Trophoblast cell (in vitro differentiated cells and primary cell): ENCODE measurements at regions not wholly inside any gene's neighbourhood (a gene's known extent, or its start where the extent isn't known, plus 50 kb on each side); places are given as distances from the start of the nearest gene placed in this dataset.

Source experiments
- DNase-seq, 2 donors: peaks; one replicate each; pipeline ENCODE4 v3.0.0-alpha.2; 2016
- H2AFZ ChIP-seq: 2 replicates; pipeline ENCODE4 v1.6.1; 2013; ENCODE audit warnings: low read length, moderate library complexity, mild to moderate bottlenecking; ENCODE audit not compliant: insufficient read depth, poor library complexity
- H2AK5ac ChIP-seq: 2 replicates; pipeline ENCODE4 v1.6.1; 2013; ENCODE audit warnings: mild to moderate bottlenecking, low read length
- H2BK120ac ChIP-seq: 2 replicates; pipeline ENCODE4 v1.6.1; 2013; ENCODE audit warnings: low read length, mild to moderate bottlenecking, moderate library complexity; ENCODE audit not compliant: insufficient read depth, poor library complexity
- H2BK12ac ChIP-seq: 2 replicates; pipeline ENCODE4 v1.6.1; 2013; ENCODE audit warnings: mild to moderate bottlenecking, low read length, moderate library complexity
- H2BK5ac ChIP-seq: 2 replicates; pipeline ENCODE4 v1.6.1; 2013; ENCODE audit warnings: low read length, low read depth, moderate library complexity, mild to moderate bottlenecking; ENCODE audit not compliant: poor library complexity
- H3K14ac ChIP-seq: 2 replicates; pipeline ENCODE4 v1.6.1; 2013; ENCODE audit warnings: mild to moderate bottlenecking, low read length
- H3K18ac ChIP-seq: 2 replicates; pipeline ENCODE4 v1.6.1; 2013; ENCODE audit warnings: mild to moderate bottlenecking, low read length
- H3K23ac ChIP-seq: 2 replicates; pipeline ENCODE4 v1.6.1; 2013; ENCODE audit warnings: low read length
- H3K27ac ChIP-seq: 2 replicates; pipeline ENCODE4 v1.5.1; 2013; ENCODE audit warnings: low read depth, mild to moderate bottlenecking, inconsistent platforms, low read length, moderate library complexity
- H3K27me3 ChIP-seq: 2 replicates; pipeline ENCODE4 v1.6.1; 2013; ENCODE audit warnings: inconsistent platforms, mild to moderate bottlenecking, low read length, moderate library complexity; ENCODE audit not compliant: insufficient read depth
- H3K36me3 ChIP-seq, 2 experiments: 1 replicate in 1 of 2; 2 replicates in 1 of 2; pipeline ENCODE4 v1.6.1; 2013; ENCODE audit warnings: low read length in 2 of 2, mild to moderate bottlenecking in 2 of 2, moderate library complexity in 1 of 2; ENCODE audit not compliant: insufficient read depth in 2 of 2, control insufficient read depth in 1 of 2
- H3K4ac ChIP-seq: 2 replicates; pipeline ENCODE4 v1.6.1; 2013; ENCODE audit warnings: low read depth, mild to moderate bottlenecking, low read length, moderate library complexity
- H3K4me1 ChIP-seq, 2 experiments: 1 replicate in 1 of 2; 2 replicates in 1 of 2; pipeline ENCODE4 v1.6.1; 2013; ENCODE audit warnings: low read length in 2 of 2, mild to moderate bottlenecking in 2 of 2, moderate library complexity in 1 of 2; ENCODE audit not compliant: insufficient read depth in 2 of 2, control insufficient read depth in 1 of 2
- H3K4me2 ChIP-seq: 2 replicates; pipeline ENCODE4 v1.6.1; 2013; ENCODE audit warnings: inconsistent platforms, mild to moderate bottlenecking, low read length, moderate library complexity
- H3K4me3 ChIP-seq: 2 replicates; pipeline ENCODE4 v1.5.1; 2013; ENCODE audit warnings: mild to moderate bottlenecking, low read depth, low read length, inconsistent platforms
- H3K79me1 ChIP-seq: one replicate; pipeline ENCODE4 v1.6.1; 2013; ENCODE audit warnings: low read length
- H3K79me2 ChIP-seq: 2 replicates; pipeline ENCODE4 v1.6.1; 2013; ENCODE audit warnings: low read length, mild to moderate bottlenecking; ENCODE audit not compliant: control insufficient read depth, insufficient read depth, poor library complexity
- H3K9ac ChIP-seq: 2 replicates; pipeline ENCODE4 v1.6.1; 2013; ENCODE audit warnings: mild to moderate bottlenecking, low read length
- H3K9me3 ChIP-seq: 2 replicates; pipeline ENCODE4 v1.6.1; 2013; ENCODE audit warnings: low read depth, mild to moderate bottlenecking, control low read depth, inconsistent platforms, low read length; ENCODE audit not compliant: insufficient read depth
- H4K12ac ChIP-seq: 2 replicates; pipeline ENCODE4 v1.6.1; 2013; ENCODE audit warnings: low read depth, mild to moderate bottlenecking, low read length, moderate library complexity
- H4K8ac ChIP-seq: 2 replicates; pipeline ENCODE4 v1.6.1; 2013; ENCODE audit warnings: low read depth, mild to moderate bottlenecking, low read length, moderate library complexity
- H4K91ac ChIP-seq: one replicate; pipeline ENCODE4 v1.6.1; 2013; ENCODE audit warnings: low read depth, mild to moderate bottlenecking, low read length, moderate library complexity
- WGBS: extraction: QIAGEN DNeasy Blood & Tissue Kit; methylation state at CpG from one replicate; pipeline ENCODE4 v1.1.7; 2013; ENCODE audit warnings: missing lambda C conversion rate; ENCODE audit not compliant: insufficient read length, insufficient coverage; ENCODE audit errors: extremely low coverage; 5-methylcytosine and 5-hydroxymethylcytosine counted together

DNA sequence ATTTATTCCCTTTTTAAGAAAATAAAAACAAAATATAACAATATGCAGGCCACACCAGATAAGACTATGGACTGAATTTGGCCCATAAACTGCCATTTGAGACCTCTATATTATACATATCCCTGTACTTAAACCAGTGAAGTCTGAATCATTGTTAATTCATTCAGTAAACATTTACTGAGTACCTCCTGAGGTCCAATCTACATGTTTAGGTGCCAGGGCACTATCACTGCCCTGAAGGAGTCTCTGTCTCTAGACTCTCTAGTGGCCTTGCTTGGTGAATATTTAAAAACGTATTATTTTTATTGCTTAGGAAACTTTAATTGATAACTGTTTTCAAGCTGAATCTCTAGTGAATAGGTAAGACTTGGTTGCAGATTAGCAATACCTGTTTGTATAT is 74.7 kb upstream of the ELL2 start:
- Histone ChIP-seq H2BK5ac (no peak overlapping the region), H3K23ac (no peak overlapping the region), H3K4ac (no peak overlapping the region), H3K9me3 (no peaks in the 10 kb centered on the region), H3K27ac (no peak overlapping the region), H4K91ac (no peak overlapping the region), H3K14ac (no peak overlapping the region), H3K4me2 (no peak overlapping the region), H3K9ac (no peak overlapping the region), H2BK12ac (no peak overlapping the region), H2AK5ac (no peak overlapping the region), H3K79me2 (no peaks in the 10 kb centered on the region), H3K79me1 (no peaks in the 10 kb centered on the region), H3K18ac (no peak overlapping the region), H4K8ac (no peak overlapping the region), H3K4me3 (no peak overlapping the region), H2BK120ac (no peak overlapping the region), H3K27me3 (no peaks in the 10 kb centered on the region), H2AFZ (no peak overlapping the region), H3K4me1 (no peaks in the 10 kb centered on the region), H4K12ac (no peak overlapping the region), H3K36me3 (no peaks in the 10 kb centered on the region)
- no peak for DNase-seq
- WGBS: no CpG with 5 or more reads among the region's 1 CpG

- H3K4me1 ChIP-seq: no peaks in the 10 kb centered on the region
- no peak overlapping the region for H3K4ac ChIP-seq
- H4K8ac ChIP-seq: no peak overlapping the region
- H3K27me3 ChIP-seq: no peaks in the 10 kb centered on the region
- no peak overlapping the region for H2BK12ac ChIP-seq
- no peak overlapping the region for H3K4me3 ChIP-seq
- H3K14ac ChIP-seq: no peak overlapping the region
- no peak overlapping the region for H2AFZ ChIP-seq
- H3K4me2 ChIP-seq: no peak overlapping the region
- no peak overlapping the region for H2BK120ac ChIP-seq
- no peak overlapping the region for H4K12ac ChIP-seq
- WGBS: no CpG with 5 or more reads among the region's 3 CpGs
- no peaks in the 10 kb centered on the region for H3K9me3 ChIP-seq
- no peak overlapping the region for H3K18ac ChIP-seq
- no peaks in the 10 kb centered on the region for H3K36me3 ChIP-seq
- H3K79me2 ChIP-seq: no peaks in the 10 kb centered on the region
- H2AK5ac ChIP-seq: no peak overlapping the region
- no peak overlapping the region for H3K23ac ChIP-seq
- H4K91ac ChIP-seq: no peak overlapping the region
- DNase-seq: no peak
- H2BK5ac ChIP-seq: no peak overlapping the region
- no peak overlapping the region for H3K9ac ChIP-seq
- no peaks in the 10 kb centered on the region for H3K79me1 ChIP-seq
- H3K27ac ChIP-seq: no peak overlapping the region
Observed at GRCh38 chr5:96035796-96036195, 74.1 kb upstream of the ELL2 start.

DNA sequence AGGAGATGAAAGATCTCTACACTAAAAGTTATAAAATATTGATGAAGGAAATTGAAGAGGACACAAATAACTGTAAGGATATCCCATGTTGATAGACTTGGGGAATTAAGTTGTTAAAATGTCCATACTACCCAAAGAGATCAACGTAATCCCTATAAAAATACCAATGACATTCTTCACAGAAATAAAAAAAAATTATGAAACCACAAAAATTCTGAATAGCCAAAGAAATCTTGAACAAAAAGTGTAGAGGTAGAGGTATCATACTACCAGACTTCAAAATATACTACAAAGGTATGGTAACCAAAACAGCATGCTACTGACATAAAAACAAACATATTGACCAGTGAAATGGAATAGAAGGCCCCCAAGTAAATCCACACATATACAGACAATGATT is 71.5 kb upstream of the ELL2 start:
- Histone ChIP-seq H3K36me3 (no peaks in the 10 kb centered on the region), H2BK5ac (no peak overlapping the region), H4K8ac (no peak overlapping the region), H3K27ac (no peak overlapping the region), H4K91ac (no peak overlapping the region), H3K14ac (no peak overlapping the region), H2BK120ac (no peak overlapping the region), H3K79me2 (no peaks in the 10 kb centered on the region), H3K18ac (no peak overlapping the region), H3K4ac (no peak overlapping the region), H4K12ac (no peak overlapping the region), H2AFZ (no peak overlapping the region), H3K4me1 (no peaks in the 10 kb centered on the region), H3K4me2 (no peak overlapping the region), H3K9ac (no peak overlapping the region), H3K9me3 (no peaks in the 10 kb centered on the region), H2AK5ac (no peak overlapping the region), H3K4me3 (no peak overlapping the region), H3K79me1 (no peaks in the 10 kb centered on the region), H3K23ac (no peak overlapping the region), H3K27me3 (no peaks in the 10 kb centered on the region), H2BK12ac (no peak overlapping the region)
- WGBS: no CpG with 5 or more reads among the region's 1 CpG
- DNase-seq: no peak

DNA sequence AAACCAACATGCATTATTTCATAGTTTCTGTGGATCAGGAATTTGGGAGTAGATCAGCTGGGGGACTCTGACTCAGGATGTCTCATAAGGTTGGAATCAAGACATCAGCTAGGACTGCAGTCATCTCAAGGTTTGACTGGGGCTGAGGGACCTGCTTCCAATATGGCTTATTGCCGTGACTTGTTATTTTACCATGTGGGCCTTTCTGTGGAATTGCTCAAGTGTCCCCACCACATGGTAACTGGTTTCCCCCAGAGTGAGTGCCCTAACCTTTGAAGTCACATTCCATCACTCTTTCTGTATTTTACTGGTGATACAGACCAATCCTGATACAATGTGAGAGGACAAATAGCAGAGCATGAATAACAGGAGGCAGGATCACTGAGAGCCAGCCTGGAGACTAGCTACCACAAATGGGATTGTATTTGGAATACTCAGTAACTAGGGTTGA is 70.2 kb upstream of the ELL2 start:
- no peaks in the 10 kb centered on the region for H3K9me3 ChIP-seq
- no peaks in the 10 kb centered on the region for H3K79me2 ChIP-seq
- no peak overlapping the region for H3K18ac ChIP-seq
- H4K91ac ChIP-seq: no peak overlapping the region
- no peak overlapping the region for H3K9ac ChIP-seq
- no peak overlapping the region for H2AK5ac ChIP-seq
- no peak overlapping the region for H3K14ac ChIP-seq
- no peaks in the 10 kb centered on the region for H3K79me1 ChIP-seq
- no peaks in the 10 kb centered on the region for H3K27me3 ChIP-seq
- H3K4me2 ChIP-seq: no peak overlapping the region
- H3K23ac ChIP-seq: no peak overlapping the region
- H2BK12ac ChIP-seq: no peak overlapping the region
- no peak overlapping the region for H4K8ac ChIP-seq
- no peak overlapping the region for H2BK120ac ChIP-seq
- H3K27ac ChIP-seq: no peak overlapping the region
- H3K4me3 ChIP-seq: no peak overlapping the region
- H3K4ac ChIP-seq: no peak overlapping the region
- H2BK5ac ChIP-seq: no peak overlapping the region
- DNase-seq: peak; percentile 26 to 44
- no peaks in the 10 kb centered on the region for H3K36me3 ChIP-seq
- H2AFZ ChIP-seq: no peak overlapping the region
- H4K12ac ChIP-seq: no peak overlapping the region
- no CpG with 5 or more reads among the region's 1 CpG for WGBS
- no peaks in the 10 kb centered on the region for H3K4me1 ChIP-seq
